Astrocyte (in vitro differentiated cells and primary cell): ENCODE measurements at regions not wholly inside any gene's neighbourhood (a gene's known extent, or its start where the extent isn't known, plus 50 kb on each side); places are given as distances from the start of the nearest gene placed in this dataset.

Source experiments
- DNase-seq: peaks from one replicate; pipeline ENCODE4 v3.0.0-alpha.2; 2010; ENCODE audit warnings: low read depth
- FAIRE-seq: peaks from 2 replicates; lab custom pipeline; 2011; peaks lifted over from hg19 to GRCh38; lab: Jason Lieb, UNC
- H2AFZ ChIP-seq: 2 replicates; pipeline ENCODE4 v1.6.0; 2012; ENCODE audit warnings: low read depth, low read length, inconsistent platforms
- H3K27ac ChIP-seq: 2 replicates; pipeline ENCODE4 v1.5.1; 2011; ENCODE audit warnings: low read depth, low read length, inconsistent platforms
- H3K27me3 ChIP-seq: 2 replicates; pipeline ENCODE4 v1.6.0; 2011; ENCODE audit warnings: low read length, inconsistent platforms; ENCODE audit not compliant: insufficient read depth
- H3K36me3 ChIP-seq: 2 replicates; pipeline ENCODE4 v1.5.1; 2011; ENCODE audit warnings: low read length, inconsistent platforms; ENCODE audit not compliant: insufficient read depth
- H3K4me1 ChIP-seq: 2 replicates; pipeline ENCODE4 v1.5.1; 2011; ENCODE audit warnings: low read length, inconsistent platforms; ENCODE audit not compliant: insufficient read depth
- H3K4me2 ChIP-seq: 2 replicates; pipeline ENCODE4 v1.6.0; 2012; ENCODE audit warnings: low read length, inconsistent platforms
- H3K4me3 ChIP-seq: 2 replicates; pipeline ENCODE4 v1.5.1; 2011; ENCODE audit warnings: low read depth, mild to moderate bottlenecking, low read length, inconsistent platforms; ENCODE audit not compliant: insufficient read depth
- H3K79me2 ChIP-seq: 2 replicates; pipeline ENCODE4 v1.6.0; 2012; ENCODE audit warnings: mild to moderate bottlenecking, low read length, inconsistent platforms; ENCODE audit not compliant: insufficient read depth
- H3K9ac ChIP-seq: 2 replicates; pipeline ENCODE4 v1.6.0; 2012; ENCODE audit warnings: mild to moderate bottlenecking, low read length, inconsistent platforms
- H3K9me3 ChIP-seq: 2 replicates; pipeline ENCODE4 v1.5.1; 2012; ENCODE audit warnings: low read depth, mild to moderate bottlenecking, low read length, inconsistent platforms; ENCODE audit not compliant: insufficient read depth
- H4K20me1 ChIP-seq: 2 replicates; pipeline ENCODE4 v1.6.0; 2012; ENCODE audit warnings: low read length, inconsistent platforms; ENCODE audit not compliant: insufficient read depth
- H3K27ac Mint-ChIP-seq: one replicate; pipeline ENCODE4 v1.8.0; 2021; ENCODE audit warnings: mild to moderate bottlenecking, mixed read lengths; ENCODE audit not compliant: unreplicated experiment
- H3K27me3 Mint-ChIP-seq: one replicate; pipeline ENCODE4 v1.8.0; 2021; ENCODE audit warnings: low read depth, mixed read lengths; ENCODE audit not compliant: unreplicated experiment
- H3K36me3 Mint-ChIP-seq: one replicate; pipeline ENCODE4 v1.8.0; 2021; ENCODE audit warnings: low read depth, mixed read lengths; ENCODE audit not compliant: unreplicated experiment
- H3K4me1 Mint-ChIP-seq: one replicate; pipeline ENCODE4 v1.8.0; 2021; ENCODE audit warnings: low read depth, mixed read lengths; ENCODE audit not compliant: unreplicated experiment
- H3K4me3 Mint-ChIP-seq: one replicate; pipeline ENCODE4 v1.8.0; 2021; ENCODE audit warnings: mild to moderate bottlenecking, moderate library complexity, mixed read lengths; ENCODE audit not compliant: unreplicated experiment
- H3K9me3 Mint-ChIP-seq: one replicate; pipeline ENCODE4 v1.8.0; 2021; ENCODE audit warnings: mild to moderate bottlenecking, mixed read lengths; ENCODE audit not compliant: unreplicated experiment
- EZH2 ChIP-seq: IDR thresholded peaks from 2 replicates; pipeline ENCODE4 v1.6.1; 2012; ENCODE audit warnings: mild to moderate bottlenecking, low read length, inconsistent platforms; ENCODE audit not compliant: insufficient read depth
- TF ChIP-seq, protein P1 (sequence below): IDR thresholded peaks from 2 replicates; pipeline ENCODE4 v1.5.1; 2011; ENCODE audit warnings: low read depth, mild to moderate bottlenecking, inconsistent platforms, low read length, moderate library complexity; ENCODE audit not compliant: insufficient read depth

DNA sequence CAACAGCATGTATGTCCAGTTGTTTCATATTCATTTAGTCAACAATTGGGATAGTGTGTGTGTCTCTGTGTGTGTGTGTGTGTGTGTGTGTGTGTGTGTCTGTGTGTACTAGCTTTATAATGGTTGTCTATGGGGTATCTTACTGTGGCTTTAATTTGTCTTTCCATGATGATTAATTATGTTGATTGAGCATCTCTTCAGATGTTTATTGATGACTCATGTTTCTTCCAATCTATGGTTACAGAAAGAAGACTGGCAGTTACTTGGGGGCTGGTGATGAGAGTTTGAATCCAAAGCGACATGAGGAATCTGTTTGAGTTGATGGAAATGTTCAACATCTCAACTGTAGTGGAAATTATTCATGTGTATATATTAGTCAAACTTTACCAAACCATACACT is 440.1 kb downstream of the ZNF385D start:
- FAIRE-seq (no peak), DNase-seq (no peak)
- no peaks in the 10 kb centered on the region for H3K36me3 ChIP-seq
- no peak overlapping the region for H3K9ac ChIP-seq
- H3K36me3 Mint-ChIP-seq: no peaks in the 10 kb centered on the region
- H3K9me3 ChIP-seq: no peaks in the 10 kb centered on the region
- no peaks in the 10 kb centered on the region for H3K27me3 Mint-ChIP-seq
- no peak overlapping the region for H3K4me3 Mint-ChIP-seq
- no peak overlapping the region for H2AFZ ChIP-seq
- H3K9me3 Mint-ChIP-seq: no peaks in the 10 kb centered on the region
- H3K27me3 ChIP-seq: no peaks in the 10 kb centered on the region
- H4K20me1 ChIP-seq: no peaks in the 10 kb centered on the region
- H3K4me1 ChIP-seq: no peaks in the 10 kb centered on the region
- H3K27ac ChIP-seq: no peak overlapping the region
- TF ChIP-seq, protein P1, sequence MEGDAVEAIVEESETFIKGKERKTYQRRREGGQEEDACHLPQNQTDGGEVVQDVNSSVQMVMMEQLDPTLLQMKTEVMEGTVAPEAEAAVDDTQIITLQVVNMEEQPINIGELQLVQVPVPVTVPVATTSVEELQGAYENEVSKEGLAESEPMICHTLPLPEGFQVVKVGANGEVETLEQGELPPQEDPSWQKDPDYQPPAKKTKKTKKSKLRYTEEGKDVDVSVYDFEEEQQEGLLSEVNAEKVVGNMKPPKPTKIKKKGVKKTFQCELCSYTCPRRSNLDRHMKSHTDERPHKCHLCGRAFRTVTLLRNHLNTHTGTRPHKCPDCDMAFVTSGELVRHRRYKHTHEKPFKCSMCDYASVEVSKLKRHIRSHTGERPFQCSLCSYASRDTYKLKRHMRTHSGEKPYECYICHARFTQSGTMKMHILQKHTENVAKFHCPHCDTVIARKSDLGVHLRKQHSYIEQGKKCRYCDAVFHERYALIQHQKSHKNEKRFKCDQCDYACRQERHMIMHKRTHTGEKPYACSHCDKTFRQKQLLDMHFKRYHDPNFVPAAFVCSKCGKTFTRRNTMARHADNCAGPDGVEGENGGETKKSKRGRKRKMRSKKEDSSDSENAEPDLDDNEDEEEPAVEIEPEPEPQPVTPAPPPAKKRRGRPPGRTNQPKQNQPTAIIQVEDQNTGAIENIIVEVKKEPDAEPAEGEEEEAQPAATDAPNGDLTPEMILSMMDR: no peak
- no peak for TF ChIP-seq EZH2
- no peaks in the 10 kb centered on the region for H3K4me1 Mint-ChIP-seq
- no peak overlapping the region for H3K4me2 ChIP-seq
- no peak overlapping the region for H3K4me3 ChIP-seq
- no peak overlapping the region for H3K27ac Mint-ChIP-seq
- no peaks in the 10 kb centered on the region for H3K79me2 ChIP-seq

DNA sequence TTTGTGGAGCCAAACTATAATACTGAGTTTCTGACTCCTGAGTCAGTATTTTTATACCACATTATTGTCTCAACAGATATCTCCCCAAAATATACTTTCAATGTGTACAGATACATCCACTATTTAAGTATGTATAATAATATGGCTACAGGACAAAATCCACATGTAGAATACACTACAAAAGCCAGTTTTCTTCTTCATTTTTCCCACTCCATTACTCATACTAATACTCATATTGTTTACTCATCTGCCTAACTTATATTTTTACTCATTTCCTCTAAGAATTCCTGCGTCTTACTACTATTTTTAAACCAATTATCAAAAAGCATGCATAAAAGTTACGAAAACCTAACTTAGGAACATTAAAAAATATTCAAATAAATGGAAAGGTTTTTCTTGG is 440.8 kb downstream of the ZNF385D start:
- no peaks in the 10 kb centered on the region for H3K27me3 ChIP-seq
- no peaks in the 10 kb centered on the region for H3K79me2 ChIP-seq
- H3K27ac Mint-ChIP-seq: no peak overlapping the region
- DNase-seq (no peak), FAIRE-seq (peak; percentile 17)
- H2AFZ ChIP-seq: no peak overlapping the region
- peak overlapping the region; percentile 16 for H3K4me2 ChIP-seq
- no peaks in the 10 kb centered on the region for H3K36me3 Mint-ChIP-seq
- H3K27ac ChIP-seq: peak overlapping the region; percentile 24
- no peak for TF ChIP-seq EZH2
- TF ChIP-seq, protein P1: no peak
- H3K9me3 ChIP-seq: no peaks in the 10 kb centered on the region
- no peak overlapping the region for H3K4me3 ChIP-seq
- no peaks in the 10 kb centered on the region for H3K9me3 Mint-ChIP-seq
- H3K27me3 Mint-ChIP-seq: no peaks in the 10 kb centered on the region
- no peaks in the 10 kb centered on the region for H3K36me3 ChIP-seq
- H3K4me1 Mint-ChIP-seq: no peaks in the 10 kb centered on the region
- H3K4me1 ChIP-seq: no peaks in the 10 kb centered on the region
- no peak overlapping the region for H3K9ac ChIP-seq
- no peaks in the 10 kb centered on the region for H4K20me1 ChIP-seq
- H3K4me3 Mint-ChIP-seq: no peak overlapping the region

DNA sequence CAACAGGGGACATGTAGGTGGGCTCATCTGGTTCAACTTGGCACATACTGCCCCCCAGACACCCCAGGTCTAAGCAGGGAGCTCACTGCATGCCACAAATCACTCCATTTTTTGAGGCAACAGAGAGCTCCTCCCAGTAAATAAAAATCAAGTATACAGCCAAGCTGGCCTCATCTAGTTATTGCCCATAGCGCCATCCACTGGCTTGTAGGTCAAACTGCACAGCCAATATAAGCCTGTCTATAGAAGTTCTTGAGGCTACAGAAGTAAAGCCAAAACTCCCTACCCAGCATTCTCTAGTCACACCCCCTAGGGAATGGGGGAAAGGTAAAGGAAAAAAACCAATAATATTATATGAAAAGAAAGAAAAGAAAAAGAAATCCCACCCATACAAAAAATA is 453.7 kb downstream of the ZNF385D start:
- H3K4me1 Mint-ChIP-seq: peaks cover 5% of the 10 kb centered on the region
- Histone ChIP-seq H3K4me2 (no peak overlapping the region), H3K79me2 (no peaks in the 10 kb centered on the region), H3K36me3 (no peaks in the 10 kb centered on the region), H3K9me3 (no peaks in the 10 kb centered on the region), H3K27ac (no peak overlapping the region), H4K20me1 (no peaks in the 10 kb centered on the region), H2AFZ (no peak overlapping the region), H3K27me3 (no peaks in the 10 kb centered on the region), H3K4me1 (no peaks in the 10 kb centered on the region), H3K4me3 (no peak overlapping the region), H3K9ac (no peak overlapping the region)
- no peaks in the 10 kb centered on the region for H3K36me3 Mint-ChIP-seq
- H3K27ac Mint-ChIP-seq: no peak overlapping the region
- FAIRE-seq (no peak), DNase-seq (no peak)
- peaks cover 3% of the 10 kb centered on the region for H3K9me3 Mint-ChIP-seq
- TF ChIP-seq, protein P1: no peak
- TF ChIP-seq EZH2: no peak
- H3K27me3 Mint-ChIP-seq: no peaks in the 10 kb centered on the region
- no peak overlapping the region for H3K4me3 Mint-ChIP-seq
